ENCODE measurements at regions not wholly inside any gene's neighbourhood (a gene's known extent, or its start where the extent isn't known, plus 50 kb on each side); places are given as distances from the start of the nearest gene placed in this dataset.

DNA sequence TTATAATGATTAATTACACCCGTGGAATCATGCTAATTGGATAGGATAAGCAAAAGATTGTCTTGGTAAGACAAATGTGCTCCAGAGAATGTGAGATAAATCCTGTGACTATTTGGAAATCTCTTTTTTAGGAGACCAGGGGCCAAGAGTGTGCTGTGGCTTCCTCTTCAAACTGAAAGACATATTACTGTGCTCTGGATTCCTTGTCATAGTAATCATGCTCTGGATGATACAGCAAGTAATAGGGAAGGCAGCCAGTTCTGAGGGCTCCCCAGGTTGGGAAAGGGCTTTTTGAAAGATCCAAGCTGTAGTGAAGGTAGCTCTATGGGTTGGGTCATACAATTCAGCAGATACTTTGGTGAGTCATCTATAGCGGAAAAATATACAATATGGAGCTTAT, 600.5 kb downstream of the PCDH18 start:
- Mint-ChIP-seq H3K27ac (peak overlapping the region in 2 of 3 experiments; percentile 3 to 12), H3K9me3 (peaks cover 4% of the 10 kb centered on the region), H3K4me3 (no peak overlapping the region), H3K4me1 (peaks cover 16% of the 10 kb centered on the region), H3K27me3 (ENCODE audit: low read depth) (no peaks in the 10 kb centered on the region), H3K36me3 (ENCODE audit: low read depth) (no peaks in the 10 kb centered on the region)
- TF ChIP-seq, protein P1, sequence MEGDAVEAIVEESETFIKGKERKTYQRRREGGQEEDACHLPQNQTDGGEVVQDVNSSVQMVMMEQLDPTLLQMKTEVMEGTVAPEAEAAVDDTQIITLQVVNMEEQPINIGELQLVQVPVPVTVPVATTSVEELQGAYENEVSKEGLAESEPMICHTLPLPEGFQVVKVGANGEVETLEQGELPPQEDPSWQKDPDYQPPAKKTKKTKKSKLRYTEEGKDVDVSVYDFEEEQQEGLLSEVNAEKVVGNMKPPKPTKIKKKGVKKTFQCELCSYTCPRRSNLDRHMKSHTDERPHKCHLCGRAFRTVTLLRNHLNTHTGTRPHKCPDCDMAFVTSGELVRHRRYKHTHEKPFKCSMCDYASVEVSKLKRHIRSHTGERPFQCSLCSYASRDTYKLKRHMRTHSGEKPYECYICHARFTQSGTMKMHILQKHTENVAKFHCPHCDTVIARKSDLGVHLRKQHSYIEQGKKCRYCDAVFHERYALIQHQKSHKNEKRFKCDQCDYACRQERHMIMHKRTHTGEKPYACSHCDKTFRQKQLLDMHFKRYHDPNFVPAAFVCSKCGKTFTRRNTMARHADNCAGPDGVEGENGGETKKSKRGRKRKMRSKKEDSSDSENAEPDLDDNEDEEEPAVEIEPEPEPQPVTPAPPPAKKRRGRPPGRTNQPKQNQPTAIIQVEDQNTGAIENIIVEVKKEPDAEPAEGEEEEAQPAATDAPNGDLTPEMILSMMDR (IDR thresholded peaks at IDR 0.05; ENCODE audit: unreplicated experiment in 3 of 3): no peak

DNA sequence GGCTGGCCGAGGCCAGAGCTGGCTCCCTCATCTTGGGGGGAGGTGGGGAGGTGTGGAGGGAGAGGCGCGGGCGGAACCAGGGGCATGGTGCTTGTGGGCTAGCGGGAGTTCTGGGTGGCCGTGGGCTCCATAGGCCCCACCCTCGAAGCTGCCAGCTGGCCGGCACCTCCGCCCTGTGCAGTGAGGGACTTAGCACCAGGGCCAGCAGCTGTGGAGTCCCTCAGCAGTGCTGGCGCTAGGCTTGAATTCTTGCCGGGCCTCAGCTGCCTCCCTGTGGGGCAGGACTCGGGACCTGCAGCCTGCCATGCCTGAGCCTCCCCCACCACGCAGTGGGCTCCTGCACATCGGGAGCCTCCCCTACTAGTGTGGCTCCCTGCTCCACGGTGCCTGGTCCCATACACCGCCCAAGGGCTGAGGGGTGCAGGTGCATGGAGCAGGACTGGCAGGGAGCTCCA, 603.3 kb downstream of the PCDH18 start:
- no peaks in the 10 kb centered on the region for H3K27me3 Mint-ChIP-seq (ENCODE audit: low read depth)

DNA sequence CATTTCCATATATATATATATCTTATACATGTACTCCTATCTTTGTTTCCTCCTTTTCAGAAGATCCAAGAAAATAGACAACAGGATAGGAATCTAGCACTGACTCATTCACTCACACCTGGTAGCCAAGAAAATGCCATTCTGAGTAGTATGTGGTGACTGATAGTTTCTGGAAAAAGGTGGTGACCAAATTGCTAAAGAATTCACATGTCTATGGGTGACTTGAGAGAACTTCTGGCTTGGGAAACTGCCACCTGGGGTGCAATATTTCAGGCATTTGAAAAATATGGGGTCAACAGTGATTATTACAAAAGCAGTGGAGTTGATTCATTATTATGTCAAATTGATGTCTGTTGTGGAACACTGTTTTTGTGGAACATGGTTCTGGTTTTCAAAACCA, 605.1 kb downstream of the PCDH18 start:
- Mint-ChIP-seq H3K36me3 (ENCODE audit: low read depth) (no peaks in the 10 kb centered on the region), H3K27me3 (ENCODE audit: low read depth) (no peaks in the 10 kb centered on the region), H3K4me1 (peaks cover 14% of the 10 kb centered on the region), H3K27ac (no peak overlapping the region), H3K9me3 (peaks cover 4% of the 10 kb centered on the region), H3K4me3 (no peak overlapping the region)
- TF ChIP-seq, protein P1 (IDR thresholded peaks at IDR 0.05; ENCODE audit: unreplicated experiment in 3 of 3): no peak

More for the DNA sequence above, 603.3 kb downstream of the PCDH18 start:
- Mint-ChIP-seq H3K4me1 (peaks cover 4% of the 10 kb centered on the region), H3K27ac (no peak overlapping the region), H3K9me3 (peaks cover 4% of the 10 kb centered on the region), H3K4me3 (no peak overlapping the region), H3K36me3 (ENCODE audit: low read depth) (no peaks in the 10 kb centered on the region)
- TF ChIP-seq, protein P1 (IDR thresholded peaks at IDR 0.05; ENCODE audit: unreplicated experiment in 3 of 3): no peak

- Mint-ChIP-seq H3K36me3 (ENCODE audit: low read depth) (no peaks in the 10 kb centered on the region), H3K4me3 (no peak overlapping the region), H3K4me1 (peaks cover 21% of the 10 kb centered on the region), H3K9me3 (peaks cover 4% of the 10 kb centered on the region), H3K27ac (peak overlapping the region in 1 of 3 experiments; percentile 65), H3K27me3 (ENCODE audit: low read depth) (no peaks in the 10 kb centered on the region)
- TF ChIP-seq, protein P1 (IDR thresholded peaks at IDR 0.05; ENCODE audit: unreplicated experiment in 3 of 3): no peak
These were observed 607.1 kb downstream of the PCDH18 start for GRCh38 chr4:136925203-136925602.

DNA sequence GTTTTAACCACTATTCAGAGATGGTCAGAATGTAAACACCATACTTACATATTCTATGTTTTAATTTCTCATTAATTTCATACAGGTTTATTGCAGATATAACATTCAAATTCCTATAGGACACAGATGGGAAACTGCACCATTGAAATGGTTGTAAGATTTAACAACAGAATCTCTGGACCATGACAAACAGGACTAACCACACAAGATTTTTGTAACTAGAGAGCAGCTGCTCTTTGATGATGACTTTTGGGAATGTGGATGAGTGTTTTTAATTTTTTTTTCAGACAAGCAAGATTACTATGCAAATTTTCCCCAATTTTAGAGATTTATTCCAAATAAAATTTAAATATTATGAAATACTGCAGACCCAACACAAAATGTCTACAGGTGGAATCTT, 610.2 kb downstream of the PCDH18 start:
- H3K36me3 Mint-ChIP-seq (ENCODE audit: low read depth): no peaks in the 10 kb centered on the region
- H3K27ac Mint-ChIP-seq: peak overlapping the region; percentile 43 to 80 (median 73)
- no peaks in the 10 kb centered on the region for H3K9me3 Mint-ChIP-seq
- no peak overlapping the region for H3K4me3 Mint-ChIP-seq
- H3K4me1 Mint-ChIP-seq: peaks cover 23% of the 10 kb centered on the region
- H3K27me3 Mint-ChIP-seq (ENCODE audit: low read depth): no peaks in the 10 kb centered on the region
- TF ChIP-seq, protein P1 (IDR thresholded peaks at IDR 0.05; ENCODE audit: unreplicated experiment in 3 of 3): no peak

- Mint-ChIP-seq H3K27ac (peak overlapping the region; percentile 38 to 80 (median 74)), H3K4me3 (no peak overlapping the region), H3K4me1 (peaks cover 23% of the 10 kb centered on the region), H3K9me3 (peaks cover 2% of the 10 kb centered on the region), H3K27me3 (ENCODE audit: low read depth) (no peaks in the 10 kb centered on the region), H3K36me3 (ENCODE audit: low read depth) (no peaks in the 10 kb centered on the region)
- TF ChIP-seq, protein P1 (IDR thresholded peaks at IDR 0.05; ENCODE audit: unreplicated experiment in 3 of 3): no peak
These were observed 612.0 kb downstream of the PCDH18 start for GRCh38 chr4:136920092-136920881.

Measured in nephron (organoid).